HepG2 (cell line): ENCODE measurements at regions not wholly inside any gene's neighbourhood (a gene's known extent, or its start where the extent isn't known, plus 50 kb on each side); places are given as distances from the start of the nearest gene placed in this dataset.
A peak's percentile ranks its signal among the peaks of the same experiment; 100 is the strongest.

Source experiments
- ATAC-seq: fragments of 200-7000 bp; cut with Tn5 transposase; 3 replicates; pipeline ENCODE4 v1.9.1; 2020; ENCODE audit warnings: mild to moderate bottlenecking, moderate library complexity
- BruUV-seq: library from RNA; stranded (reverse); fragments of 400-500 nt; replicated peaks from 2 replicates; lab custom pipeline; 2021; lab: Mats Ljungman, UMichigan
- CTCF ChIA-PET: fragments of 300-600 bp; formaldehyde crosslinking; extraction: SDS; loops from one replicate; lab custom pipeline; 2021; ENCODE audit warnings: low total read pairs, inconsistent platforms, low intra/inter-chr PET ratio; lab: Yijun Ruan, JAX
- POLR2A ChIA-PET: fragments of 350-600 bp; sonication (Branson Sonifier 250); formaldehyde crosslinking; loops from one replicate; lab custom pipeline; 2020; ENCODE audit warnings: antibody characterized with exemption, inconsistent platforms; lab: Yijun Ruan, JAX
- DNase-seq: peaks from one replicate; pipeline ENCODE4 v3.0.0-alpha.2; 2015; ENCODE audit warnings: low spot score
- FAIRE-seq: peaks from 3 replicates; lab custom pipeline; 2011; peaks lifted over from hg19 to GRCh38; lab: Jason Lieb, UNC
- H2AFZ ChIP-seq: one replicate; pipeline ENCODE4 v1.6.1; 2011; ENCODE audit warnings: low read length, inconsistent platforms
- H3K27ac ChIP-seq: fragments of 300-600 bp; 3 replicates; pipeline ENCODE4 v1.8.0; 2011; ENCODE audit warnings: mixed run types, mild to moderate bottlenecking, mixed read lengths, low read length, inconsistent platforms; ENCODE audit not compliant: insufficient read depth; ENCODE audit errors: extremely low read length
- H3K27me3 ChIP-seq, 2 experiments: fragments of 200-600 bp in 1 of 2; 2 replicates in 1 of 2; 3 replicates in 1 of 2; pipeline versions ENCODE4 v1.6.0 to v1.8.0; 2011; ENCODE audit warnings: low read length in 2 of 2, mild to moderate bottlenecking in 2 of 2, moderate library complexity in 2 of 2, inconsistent platforms in 1 of 2; ENCODE audit not compliant: insufficient read depth in 2 of 2, control insufficient read depth in 1 of 2
- H3K36me3 ChIP-seq, 2 experiments: fragments of 200-600 bp in 1 of 2; replicated peaks in 1 of 2; 2 replicates in 1 of 2; 3 replicates in 1 of 2; pipeline versions ENCODE4 v1.5.1 to v1.8.0; 2011; ENCODE audit warnings: low read length in 2 of 2, inconsistent platforms in 1 of 2; ENCODE audit not compliant: insufficient read depth in 2 of 2, control insufficient read depth in 1 of 2
- H3K4me1 ChIP-seq: 2 replicates; pipeline ENCODE4 v1.5.1; 2012; ENCODE audit warnings: low read length, inconsistent platforms; ENCODE audit not compliant: insufficient read depth
- H3K4me2 ChIP-seq: 2 replicates; pipeline ENCODE4 v1.6.0; 2011; ENCODE audit warnings: low read depth, low read length, inconsistent platforms
- H3K4me3 ChIP-seq, 3 experiments: fragments of 200-600 bp in 1 of 3; sonication (generic), shearing (Covaris generic) in 1 of 3; replicated peaks in 1 of 3; 2 replicates each; pipeline ENCODE4 v1.5.1; 2011 to 2016; ENCODE audit warnings: low read length in 3 of 3, inconsistent platforms in 2 of 3, low read depth in 2 of 3, mild to moderate bottlenecking in 2 of 3, control low read depth in 1 of 3, mixed read lengths in 1 of 3; ENCODE audit not compliant: insufficient read depth in 1 of 3
- H3K79me2 ChIP-seq: one replicate; pipeline ENCODE4 v1.6.1; 2011; ENCODE audit warnings: low read length, inconsistent platforms; ENCODE audit not compliant: insufficient read depth
- H3K9ac ChIP-seq: 2 replicates; pipeline ENCODE4 v1.6.0; 2011; ENCODE audit warnings: mild to moderate bottlenecking, low read depth, low read length, inconsistent platforms; ENCODE audit not compliant: insufficient read depth
- H3K9me3 ChIP-seq: 2 replicates; pipeline ENCODE4 v1.5.1; 2012; ENCODE audit warnings: mild to moderate bottlenecking, low read length
- H4K20me1 ChIP-seq: 2 replicates; pipeline ENCODE4 v1.6.0; 2011; ENCODE audit warnings: inconsistent platforms, mild to moderate bottlenecking, low read length, moderate library complexity; ENCODE audit not compliant: insufficient read depth
- ETV5 ChIP-seq: IDR thresholded peaks from 2 replicates; pipeline ENCODE4 v1.6.1; 2018; ENCODE audit warnings: missing biosample characterization, missing genetic modification reagents, inconsistent platforms, borderline replicate concordance
- GPN1 ChIP-seq: sonication (generic); formaldehyde crosslinking; IDR thresholded peaks from 2 replicates; pipeline ENCODE4 v1.5.1; 2020; ENCODE audit warnings: missing genetic modification reagents, borderline replicate concordance
- MAFF ChIP-seq: IDR thresholded peaks from 2 replicates; pipeline ENCODE4 v1.6.1; 2011; ENCODE audit warnings: low read depth, low read length, improper control_type of control experiment
- MAFK ChIP-seq, 2 experiments: IDR thresholded peaks in 1 of 2; conservative IDR thresholded peaks in 1 of 2; 2 replicates each; pipeline ENCODE4 v1.6.1; 2011; ENCODE audit warnings: improper control_type of control experiment in 2 of 2, low read length in 2 of 2
- MED13 ChIP-seq: sonication (generic); formaldehyde crosslinking; IDR thresholded peaks from 2 replicates; pipeline ENCODE4 v1.5.0; 2020; ENCODE audit warnings: missing genetic modification reagents
- ONECUT2 ChIP-seq: sonication (generic); formaldehyde crosslinking; IDR thresholded peaks from 2 replicates; pipeline ENCODE4 v1.4.0; 2020; ENCODE audit warnings: missing genetic modification reagents
- PITX1 ChIP-seq: sonication (generic); formaldehyde crosslinking; IDR thresholded peaks from 2 replicates; pipeline ENCODE4 v1.5.1; 2020; ENCODE audit warnings: mild to moderate bottlenecking, missing genetic modification reagents
- POLR2AphosphoS5 ChIP-seq: IDR thresholded peaks from 2 replicates; pipeline ENCODE4 v1.6.1; 2012; ENCODE audit warnings: low read depth, low read length
- RBM39 ChIP-seq: fragments of 200-400 bp; formaldehyde crosslinking; IDR thresholded peaks from one replicate; pipeline ENCODE4 v1.6.1; 2018; ENCODE audit warnings: antibody characterized with exemption, mild to moderate bottlenecking, low read depth, low read length; ENCODE audit not compliant: poor library complexity, severe bottlenecking
- SAFB2 ChIP-seq: sonication (generic); formaldehyde crosslinking; IDR thresholded peaks from 2 replicates; pipeline ENCODE4 v1.5.1; 2020; ENCODE audit warnings: missing genetic modification reagents, low read depth, mild to moderate bottlenecking, borderline replicate concordance
- SP2 ChIP-seq: sonication (generic); formaldehyde crosslinking; IDR thresholded peaks from 2 replicates; pipeline ENCODE4 v1.5.1; 2020; ENCODE audit warnings: mild to moderate bottlenecking, missing genetic modification reagents
- TBX2 ChIP-seq: sonication (generic); formaldehyde crosslinking; IDR thresholded peaks from 2 replicates; pipeline ENCODE4 v1.5.0; 2020; ENCODE audit warnings: missing genetic modification reagents, mild to moderate bottlenecking, borderline replicate concordance
- ZBTB21 ChIP-seq: sonication (generic); formaldehyde crosslinking; IDR thresholded peaks from 2 replicates; pipeline ENCODE4 v1.4.0; 2020; ENCODE audit warnings: missing genetic modification reagents
- ZBTB39 ChIP-seq: sonication (generic); formaldehyde crosslinking; IDR thresholded peaks from 2 replicates; pipeline ENCODE4 v1.5.0; 2020; ENCODE audit warnings: missing genetic modification reagents
- ZNF337 ChIP-seq: sonication (generic); formaldehyde crosslinking; IDR thresholded peaks from 2 replicates; pipeline ENCODE4 v1.5.1; 2020; ENCODE audit warnings: missing genetic modification reagents, low read depth, mild to moderate bottlenecking, borderline replicate concordance
- ZNF367 ChIP-seq: sonication (generic); formaldehyde crosslinking; IDR thresholded peaks from 2 replicates; pipeline ENCODE4 v1.4.0; 2020; ENCODE audit warnings: missing genetic modification reagents, borderline replicate concordance
- ZNF878 ChIP-seq: sonication (generic); formaldehyde crosslinking; IDR thresholded peaks from 2 replicates; pipeline ENCODE4 v1.8.1; 2023; ENCODE audit warnings: mild to moderate bottlenecking, missing genetic modification reagents, moderate library complexity
- WGBS: methylation state at CpG from one replicate; pipeline ENCODE4 v1.1.6; 2017; ENCODE audit warnings: low lambda C conversion rate; 5-methylcytosine and 5-hydroxymethylcytosine counted together
- in situ Hi-C: cut with HindIII; loops from 2 replicates; pipeline ENCODE4 v1.10.0; 2017; ENCODE audit warnings: low pct_unique_long_range_greater_than_20kb; ENCODE audit not compliant: extremely low pct_ligation_motif_present
- intact Hi-C: fragments of 100-400 bp; cut with micrococcal nuclease; formaldehyde crosslinking; loops from one replicate; pipeline ENCODE4 v1.10.0; 2022; ENCODE audit not compliant: unreplicated experiment

GRCh38 chr2:83808878-83809277, 650.2 kb downstream of the SUCLG1 start:
- ChIA-PET CTCF (no interaction called here), POLR2A (no interaction called here)
- Histone ChIP-seq H3K27me3 (no peaks in the 10 kb centered on the region), H3K9me3 (peaks cover 49% of the 10 kb centered on the region), H3K9ac (no peak overlapping the region), H3K4me3 (no peak overlapping the region), H3K79me2 (no peaks in the 10 kb centered on the region), H3K27ac (no peak overlapping the region), H3K4me2 (no peak overlapping the region), H3K4me1 (no peaks in the 10 kb centered on the region), H2AFZ (no peak overlapping the region), H3K36me3 (no peaks in the 10 kb centered on the region), H4K20me1 (no peaks in the 10 kb centered on the region)
- in situ Hi-C loops = no loop called here
- DNase-seq (no peak), FAIRE-seq (no peak), ATAC-seq (no peak)
- intact Hi-C loops = no loop called here
- BruUV-seq = no TSS peak
- TF ChIP-seq MAFF = peak; percentile 76
- TF ChIP-seq MAFK (conservative IDR thresholded peaks at IDR 0.05 in 1 of 2, IDR thresholded peaks at IDR 0.05 in 1 of 2; ENCODE audit: low read length in 2 of 2) = peak; percentile 78 to 79
- no peak for TF ChIP-seq PITX1 (CRISPR knock-in tag)
- WGBS = 2% methylated on average over 1 of the region's 1 CpG

GRCh38 chr2:83802604-83803003, 656.5 kb downstream of the SUCLG1 start:
- Histone ChIP-seq H3K36me3 (no peaks in the 10 kb centered on the region), H3K27ac (no peak overlapping the region), H3K4me1 (no peaks in the 10 kb centered on the region), H3K4me2 (no peak overlapping the region), H3K27me3 (no peaks in the 10 kb centered on the region), H3K9ac (no peak overlapping the region), H3K9me3 (peaks cover 39% of the 10 kb centered on the region), H3K79me2 (no peaks in the 10 kb centered on the region), H4K20me1 (no peaks in the 10 kb centered on the region), H2AFZ (no peak overlapping the region), H3K4me3 (no peak overlapping the region)
- WGBS = 42% methylated on average over 10 of the region's 10 CpGs
- DNase-seq = no peak
- FAIRE-seq = no peak
- TF ChIP-seq TBX2 (CRISPR knock-in tag) = no peak
- TF ChIP-seq SP2 (CRISPR knock-in tag) = no peak
- no peak for TF ChIP-seq ZNF337
- no peak for TF ChIP-seq ETV5 (CRISPR knock-in tag)
- no peak for TF ChIP-seq RBM39
- no peak for TF ChIP-seq ZNF878
- TF ChIP-seq MED13 (CRISPR knock-in tag) = no peak
- no peak for TF ChIP-seq ZNF367
- no peak for TF ChIP-seq POLR2AphosphoS5
- TF ChIP-seq GPN1 (CRISPR knock-in tag) = no peak
- TF ChIP-seq SAFB2 (CRISPR knock-in tag) = no peak
- no peak for TF ChIP-seq ZBTB39 (CRISPR knock-in tag)
- no peak for TF ChIP-seq ONECUT2 (CRISPR knock-in tag)
- TF ChIP-seq ZBTB21 (CRISPR knock-in tag) = no peak
- ChIA-PET CTCF (no interaction called here), POLR2A (no interaction called here)
- in situ Hi-C loops = no loop called here
- intact Hi-C loops = no loop called here
- no TSS peak for BruUV-seq
- no peak for ATAC-seq
